Testis (tissue), 2 donors: ENCODE measurements at regions not wholly inside any gene's neighbourhood (a gene's known extent, or its start where the extent isn't known, plus 50 kb on each side); places are given as distances from the start of the nearest gene placed in this dataset.
A peak's percentile ranks its signal among the peaks of the same experiment; 100 is the strongest.

Experiments used
- DNase-seq: peaks from one replicate; pipeline ENCODE4 v3.0.0-alpha.2; 2019
- H3K27ac ChIP-seq, 2 donors: fragments of 200-600 bp; sonication (generic); one replicate each; pipeline ENCODE4 v1.5.1; 2019
- H3K27me3 ChIP-seq: fragments of 200-600 bp; sonication (generic); one replicate; pipeline ENCODE4 v1.5.1; 2019
- H3K36me3 ChIP-seq: fragments of 200-600 bp; sonication (generic); one replicate; pipeline ENCODE4 v1.5.1; 2017; ENCODE audit warnings: low read depth; ENCODE audit errors: missing control alignments
- H3K4me1 ChIP-seq: fragments of 200-600 bp; sonication (generic); one replicate; pipeline ENCODE4 v1.5.1; 2019
- H3K4me3 ChIP-seq, 2 donors: fragments of 200-600 bp; sonication (generic); one replicate each; pipeline ENCODE4 v1.5.1; 2017 to 2019
- H3K9me3 ChIP-seq: fragments of 200-600 bp; sonication (generic); one replicate; pipeline ENCODE4 v1.5.1; 2017
- POLR2A ChIP-seq: fragments of 450-650 bp; IDR thresholded peaks from one replicate; pipeline ENCODE4 v1.6.1; 2017; ENCODE audit warnings: antibody characterized with exemption, mild to moderate bottlenecking, moderate library complexity
- WGBS, 2 donors: methylation state at CpG; one replicate each; pipeline ENCODE4 v1.1.5; 2018; 5-methylcytosine and 5-hydroxymethylcytosine counted together
- intact Hi-C: fragments of 100-400 bp; cut with DNase I; formaldehyde crosslinking; loops from one replicate; pipeline ENCODE4 v1.15.1; 2023; ENCODE audit warnings: low total_unique reads
- TF ChIP-seq, protein P1 (sequence below), 3 experiments: fragments of 450-650 bp in 2 of 3; fragments of 200-600 bp in 1 of 3; sonication (generic) in 1 of 3; IDR thresholded peaks; one replicate each; pipeline ENCODE4 v1.5.1; 2016 to 2019; ENCODE audit warnings: antibody characterized with exemption in 3 of 3, mild to moderate bottlenecking in 2 of 3, moderate library complexity in 1 of 3

DNA sequence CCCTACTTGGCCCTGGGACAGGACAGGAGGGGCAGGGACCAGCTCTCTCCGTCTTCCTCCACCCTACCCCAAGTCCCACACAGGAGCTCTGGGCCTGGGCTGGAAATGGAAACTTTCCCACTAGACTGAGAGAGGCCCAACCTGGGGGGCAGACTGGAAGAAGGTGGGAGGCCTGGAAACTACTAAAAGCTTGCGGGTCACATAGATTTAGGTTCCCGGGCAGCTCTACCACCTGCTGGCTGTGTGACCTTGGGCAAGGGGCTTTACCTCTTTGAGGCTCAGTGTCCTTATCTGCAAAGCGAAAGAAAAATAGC is 49.9 kb upstream of the CCDC174 start:
- 17 to 26% methylated on average over 4 of the region's 4 CpGs for WGBS, 2 donors
- Histone ChIP-seq H3K27me3 (no peaks in the 10 kb centered on the region), H3K27ac (no peak overlapping the region), H3K36me3 (no peaks in the 10 kb centered on the region), H3K4me3 (peak overlapping the region in 1 of 2 donors; percentile 49), H3K4me1 (no peaks in the 10 kb centered on the region), H3K9me3 (no peaks in the 10 kb centered on the region)
- TF ChIP-seq, protein P1, sequence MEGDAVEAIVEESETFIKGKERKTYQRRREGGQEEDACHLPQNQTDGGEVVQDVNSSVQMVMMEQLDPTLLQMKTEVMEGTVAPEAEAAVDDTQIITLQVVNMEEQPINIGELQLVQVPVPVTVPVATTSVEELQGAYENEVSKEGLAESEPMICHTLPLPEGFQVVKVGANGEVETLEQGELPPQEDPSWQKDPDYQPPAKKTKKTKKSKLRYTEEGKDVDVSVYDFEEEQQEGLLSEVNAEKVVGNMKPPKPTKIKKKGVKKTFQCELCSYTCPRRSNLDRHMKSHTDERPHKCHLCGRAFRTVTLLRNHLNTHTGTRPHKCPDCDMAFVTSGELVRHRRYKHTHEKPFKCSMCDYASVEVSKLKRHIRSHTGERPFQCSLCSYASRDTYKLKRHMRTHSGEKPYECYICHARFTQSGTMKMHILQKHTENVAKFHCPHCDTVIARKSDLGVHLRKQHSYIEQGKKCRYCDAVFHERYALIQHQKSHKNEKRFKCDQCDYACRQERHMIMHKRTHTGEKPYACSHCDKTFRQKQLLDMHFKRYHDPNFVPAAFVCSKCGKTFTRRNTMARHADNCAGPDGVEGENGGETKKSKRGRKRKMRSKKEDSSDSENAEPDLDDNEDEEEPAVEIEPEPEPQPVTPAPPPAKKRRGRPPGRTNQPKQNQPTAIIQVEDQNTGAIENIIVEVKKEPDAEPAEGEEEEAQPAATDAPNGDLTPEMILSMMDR (IDR thresholded peaks at IDR 0.05), result no peak
- no peak for TF ChIP-seq POLR2A
- no peak for DNase-seq
- intact Hi-C loops, result no loop called here
